H9 (cell line): ENCODE measurements at regions not wholly inside any gene's neighbourhood (a gene's known extent, or its start where the extent isn't known, plus 50 kb on each side); places are given as distances from the start of the nearest gene placed in this dataset.
"Not testable (repeated sequence)": the region's sequence is repeated elsewhere in the genome, so short reads cannot be mapped to it uniquely, and the experiment has no call there.

Experiments
- DNase-seq: peaks from one replicate; pipeline ENCODE4 v3.0.0-alpha.2; 2017
- H2AFZ ChIP-seq: one replicate; pipeline ENCODE4 v1.6.1; 2013; ENCODE audit warnings: mild to moderate bottlenecking, low read length, control low read depth, moderate library complexity
- H2AK5ac ChIP-seq: 2 replicates; pipeline ENCODE4 v1.6.1; 2013; ENCODE audit warnings: low read length, control low read depth, mixed read lengths; ENCODE audit not compliant: insufficient read length
- H2BK120ac ChIP-seq: one replicate; pipeline ENCODE4 v1.6.1; 2013; ENCODE audit warnings: low read depth, mild to moderate bottlenecking, low read length, control low read depth, inconsistent platforms; ENCODE audit not compliant: poor library complexity, severe bottlenecking
- H2BK12ac ChIP-seq: 2 replicates; pipeline ENCODE4 v1.6.1; 2013; ENCODE audit warnings: low read length, control low read depth, mixed read lengths, low read depth; ENCODE audit not compliant: insufficient read length
- H2BK15ac ChIP-seq: 2 replicates; pipeline ENCODE4 v1.6.1; 2013; ENCODE audit warnings: low read depth, low read length, control low read depth
- H2BK20ac ChIP-seq: one replicate; pipeline ENCODE4 v1.6.1; 2013; ENCODE audit warnings: low read depth, mild to moderate bottlenecking, low read length, control low read depth, inconsistent platforms; ENCODE audit not compliant: poor library complexity, severe bottlenecking
- H2BK5ac ChIP-seq: 2 replicates; pipeline ENCODE4 v1.6.1; 2013; ENCODE audit warnings: low read length, control low read depth, mixed read lengths; ENCODE audit not compliant: insufficient read length
- H3K14ac ChIP-seq: 2 replicates; pipeline ENCODE4 v1.6.1; 2013; ENCODE audit warnings: low read length, control low read depth; ENCODE audit not compliant: insufficient read depth
- H3K18ac ChIP-seq: 2 replicates; pipeline ENCODE4 v1.6.1; 2013; ENCODE audit warnings: low read depth, mild to moderate bottlenecking, mixed read lengths, low read length, control low read depth; ENCODE audit not compliant: insufficient read length
- H3K23ac ChIP-seq: 2 replicates; pipeline ENCODE4 v1.6.1; 2013; ENCODE audit warnings: low read length, control low read depth, mixed read lengths, low read depth; ENCODE audit not compliant: insufficient read length
- H3K23me2 ChIP-seq: 2 replicates; pipeline ENCODE4 v1.6.1; 2013; ENCODE audit warnings: low read depth, mild to moderate bottlenecking, mixed read lengths, low read length, control low read depth; ENCODE audit not compliant: insufficient read length, poor library complexity, severe bottlenecking
- H3K27ac ChIP-seq: 2 replicates; pipeline ENCODE4 v1.5.1; 2013; ENCODE audit warnings: low read length, control low read depth, mixed read lengths, low read depth; ENCODE audit not compliant: insufficient read length
- H3K27me3 ChIP-seq: 2 replicates; pipeline ENCODE4 v1.6.1; 2013; ENCODE audit warnings: low read length, control low read depth, inconsistent platforms; ENCODE audit not compliant: insufficient read depth
- H3K4ac ChIP-seq: 2 replicates; pipeline ENCODE4 v1.6.1; 2013; ENCODE audit warnings: low read depth, mild to moderate bottlenecking, control low read depth, inconsistent platforms, low read length, moderate library complexity
- H3K4me1 ChIP-seq: 2 replicates; pipeline ENCODE4 v1.6.1; 2013; ENCODE audit warnings: low read length, control low read depth, inconsistent platforms; ENCODE audit not compliant: insufficient read depth
- H3K4me2 ChIP-seq: 2 replicates; pipeline ENCODE4 v1.6.1; 2013; ENCODE audit warnings: low read length, control low read depth, mixed read lengths; ENCODE audit not compliant: insufficient read length, insufficient read depth
- H3K56ac ChIP-seq: 2 replicates; pipeline ENCODE4 v1.6.1; 2013; ENCODE audit warnings: low read depth, mild to moderate bottlenecking, mixed read lengths, low read length, control low read depth; ENCODE audit not compliant: insufficient read length
- H3K79me1 ChIP-seq: 2 replicates; pipeline ENCODE4 v1.6.1; 2013; ENCODE audit warnings: low read depth, mild to moderate bottlenecking, moderate library complexity, low read length, control low read depth, inconsistent platforms; ENCODE audit not compliant: insufficient read depth, poor library complexity, severe bottlenecking
- H3K79me2 ChIP-seq: 2 replicates; pipeline ENCODE4 v1.6.1; 2013; ENCODE audit warnings: low read length, control low read depth, inconsistent platforms; ENCODE audit not compliant: insufficient read depth
- H3K9ac ChIP-seq: 2 replicates; pipeline ENCODE4 v1.6.1; 2013; ENCODE audit warnings: low read length, control low read depth, mixed read lengths; ENCODE audit not compliant: insufficient read length; ENCODE audit errors: extremely low read depth
- H3K9me3 ChIP-seq: one replicate; pipeline ENCODE4 v1.6.1; 2013; ENCODE audit warnings: low read depth, low read length, inconsistent platforms; ENCODE audit not compliant: control insufficient read depth
- H3T11ph ChIP-seq: one replicate; pipeline ENCODE4 v1.6.1; 2013; ENCODE audit warnings: mild to moderate bottlenecking, low read length, control low read depth, inconsistent platforms
- H4K20me1 ChIP-seq: one replicate; pipeline ENCODE4 v1.6.1; 2013; ENCODE audit not compliant: control insufficient read depth, insufficient read length, insufficient read depth
- H4K5ac ChIP-seq: 2 replicates; pipeline ENCODE4 v1.6.1; 2013; ENCODE audit warnings: low read depth, mild to moderate bottlenecking, mixed read lengths, low read length, control low read depth; ENCODE audit not compliant: insufficient read length
- H4K8ac ChIP-seq: replicated peaks from 2 replicates; pipeline ENCODE4 v1.6.1; 2013; ENCODE audit warnings: low read length, control low read depth, mixed read lengths, low read depth; ENCODE audit not compliant: insufficient read length
- H4K91ac ChIP-seq: 2 replicates; pipeline ENCODE4 v1.6.1; 2013; ENCODE audit warnings: low read depth, mild to moderate bottlenecking, moderate library complexity, mixed read lengths, low read length, control low read depth; ENCODE audit not compliant: insufficient read length
- H3K27ac Mint-ChIP-seq, 3 experiments: 2 replicates in 2 of 3; 3 replicates in 1 of 3; pipeline ENCODE4 v1.8.0; 2020 to 2021; ENCODE audit warnings: mixed read lengths in 3 of 3, mild to moderate bottlenecking in 1 of 3, moderate library complexity in 1 of 3
- H3K27me3 Mint-ChIP-seq: 2 replicates; pipeline ENCODE4 v1.8.0; 2021; ENCODE audit warnings: low read depth, mild to moderate bottlenecking, moderate library complexity, mixed read lengths
- H3K36me3 Mint-ChIP-seq, 3 experiments: 2 replicates in 2 of 3; 3 replicates in 1 of 3; pipeline ENCODE4 v1.8.0; 2020 to 2021; ENCODE audit warnings: low read depth in 3 of 3, mixed read lengths in 3 of 3; ENCODE audit not compliant: insufficient read depth in 1 of 3
- H3K4me1 Mint-ChIP-seq, 2 experiments: 2 replicates each; pipeline ENCODE4 v1.8.0; 2020; ENCODE audit warnings: mixed read lengths in 2 of 2
- H3K4me3 Mint-ChIP-seq, 2 experiments: 2 replicates in 1 of 2; 3 replicates in 1 of 2; pipeline ENCODE4 v1.8.0; 2020 to 2021; ENCODE audit warnings: mild to moderate bottlenecking in 2 of 2, mixed read lengths in 2 of 2, moderate library complexity in 1 of 2
- H3K9me3 Mint-ChIP-seq, 2 experiments: 2 replicates in 1 of 2; 3 replicates in 1 of 2; pipeline ENCODE4 v1.8.0; 2020; ENCODE audit warnings: mild to moderate bottlenecking in 2 of 2, mixed read lengths in 2 of 2, moderate library complexity in 1 of 2
- CTCF ChIP-seq: fragments of 200-600 bp; sonication (generic); conservative IDR thresholded peaks from 3 replicates; pipeline ENCODE4 v1.8.0; 2021; ENCODE audit warnings: antibody characterized with exemption, mild to moderate bottlenecking
- WGBS: extraction: QIAGEN DNeasy Blood & Tissue Kit; methylation state at CpG from one replicate; pipeline ENCODE4 v1.1.7; 2013; ENCODE audit warnings: missing lambda C conversion rate, low lambda C conversion rate, mixed read lengths; ENCODE audit not compliant: insufficient read length; ENCODE audit errors: extremely low coverage; 5-methylcytosine and 5-hydroxymethylcytosine counted together

GRCh38 chr16:8115814-8116213 is 474.5 kb downstream of the TMEM114 start:
- H3K27me3 Mint-ChIP-seq = peaks cover 2% of the 10 kb centered on the region
- Histone ChIP-seq H3K4me1 (no peaks in the 10 kb centered on the region), H4K5ac (no peak overlapping the region), H3K79me1 (no peaks in the 10 kb centered on the region), H3T11ph (no peak overlapping the region), H3K56ac (no peak overlapping the region), H3K4ac (no peak overlapping the region), H3K9me3 (no peaks in the 10 kb centered on the region), H3K27ac (no peak overlapping the region), H3K79me2 (no peaks in the 10 kb centered on the region), H2BK20ac (no peak overlapping the region), H3K23me2 (no peaks in the 10 kb centered on the region), H3K4me2 (no peak overlapping the region), H2BK12ac (no peak overlapping the region), H4K91ac (no peak overlapping the region), H2BK120ac (no peak overlapping the region), H2AK5ac (no peak overlapping the region), H2BK15ac (no peak overlapping the region), H3K27me3 (no peaks in the 10 kb centered on the region), H3K14ac (no peak overlapping the region), H3K9ac (no peak overlapping the region), H4K8ac (no peak overlapping the region), H2AFZ (no peak overlapping the region), H3K18ac (no peak overlapping the region), H2BK5ac (no peak overlapping the region), H3K23ac (no peak overlapping the region), H4K20me1 (no peaks in the 10 kb centered on the region)
- peaks cover 24 to 25% of the 10 kb centered on the region in 2 experiments for H3K9me3 Mint-ChIP-seq
- no CpG with 5 or more reads among the region's 2 CpGs for WGBS
- no peak for DNase-seq
- TF ChIP-seq CTCF = no peak
- H3K27ac Mint-ChIP-seq = no peak overlapping the region
- H3K4me1 Mint-ChIP-seq = peaks cover 0 to 4% of the 10 kb centered on the region in 2 experiments; a peak in 2 of 4 replicates
- H3K4me3 Mint-ChIP-seq = no peak overlapping the region
- peaks cover 0 to 26% (median 16%) of the 10 kb centered on the region in 3 experiments; a peak in 5 of 7 replicates for H3K36me3 Mint-ChIP-seq

DNA sequence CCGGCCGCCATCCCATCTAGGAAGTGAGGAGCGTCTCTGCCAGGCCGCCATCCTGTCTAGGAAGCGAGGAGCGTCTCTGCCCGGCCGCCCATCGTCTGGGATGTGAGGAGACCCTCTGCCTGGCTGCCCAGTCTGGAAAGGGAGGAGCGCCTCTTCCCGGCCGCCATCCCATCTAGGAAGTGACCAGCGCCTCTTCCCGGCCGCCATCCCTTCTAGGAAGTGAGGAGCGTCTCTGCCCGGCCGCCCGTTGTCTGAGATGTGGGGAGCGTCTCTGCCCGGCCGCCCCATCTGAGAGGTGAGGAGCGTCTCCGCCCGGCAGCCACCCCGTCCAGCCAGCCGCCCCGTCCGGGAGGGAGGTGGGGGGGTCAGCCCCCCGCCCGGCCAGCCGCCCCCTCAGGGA is 475.4 kb downstream of the TMEM114 start:
- not testable (repeated sequence) for H2BK15ac ChIP-seq, H3K4ac ChIP-seq, H4K8ac ChIP-seq, H3K27me3 ChIP-seq, H4K5ac ChIP-seq, H4K20me1 ChIP-seq, H3K14ac ChIP-seq, H3K23ac ChIP-seq, H3K4me1 ChIP-seq, H3K4me3 Mint-ChIP-seq, H2BK5ac ChIP-seq, H3K9ac ChIP-seq, H2BK20ac ChIP-seq, H2BK12ac ChIP-seq, H3K9me3 ChIP-seq, H3T11ph ChIP-seq, H3K79me1 ChIP-seq, H3K23me2 ChIP-seq, H4K91ac ChIP-seq, H2BK120ac ChIP-seq, H3K27me3 Mint-ChIP-seq, H3K18ac ChIP-seq, H3K4me1 Mint-ChIP-seq, H3K27ac Mint-ChIP-seq, H3K27ac ChIP-seq, DNase-seq, H2AK5ac ChIP-seq, H3K4me2 ChIP-seq, H2AFZ ChIP-seq, H3K79me2 ChIP-seq, H3K56ac ChIP-seq
- WGBS = no CpG with 5 or more reads among the region's 32 CpGs
- peaks cover 0 to 26% (median 16%) of the 10 kb centered on the region in 3 experiments; a peak in 5 of 7 replicates for H3K36me3 Mint-ChIP-seq
- peaks cover 24 to 25% of the 10 kb centered on the region in 2 experiments for H3K9me3 Mint-ChIP-seq
